ENCODE measurements at regions not wholly inside any gene's neighbourhood (a gene's known extent, or its start where the extent isn't known, plus 50 kb on each side); places are given as distances from the start of the nearest gene placed in this dataset.
A peak's percentile ranks its signal among the peaks of the same experiment; 100 is the strongest.

DNA sequence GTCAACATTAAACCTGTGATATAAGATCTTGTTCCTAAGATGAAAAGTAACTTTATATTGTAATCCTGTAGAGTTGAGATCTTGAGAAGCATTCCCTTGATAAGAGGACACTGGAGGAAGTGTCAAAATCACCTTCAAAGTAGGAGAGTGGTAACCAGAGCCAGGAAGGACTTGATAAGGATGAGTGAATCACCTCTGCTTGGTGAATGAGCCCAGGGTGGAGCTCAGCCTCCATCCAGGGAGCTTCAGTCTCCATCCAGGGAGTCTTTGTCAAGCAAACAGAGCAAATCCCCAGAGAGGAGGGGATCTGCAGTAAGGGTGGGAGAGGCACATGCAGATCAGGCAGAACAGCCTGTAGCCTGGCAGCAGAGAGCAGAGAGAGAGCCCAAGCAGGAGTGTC lies 167.1 kb upstream of the SIX2 start:
- Histone ChIP-seq H3K4me1 (ENCODE audit: control insufficient read depth, insufficient read depth, low read length) (0 out of 2 replicates have a peak, but pooled peaks cover 3% of the 10 kb centered on the region), H3K9me3 (ENCODE audit: control insufficient read depth, insufficient read depth, low read depth, low read length) (0 out of 2 replicates have a peak, but pooled peaks cover 3% of the 10 kb centered on the region), H3K9ac (ENCODE audit: low read length) (no peak overlapping the region)

DNA sequence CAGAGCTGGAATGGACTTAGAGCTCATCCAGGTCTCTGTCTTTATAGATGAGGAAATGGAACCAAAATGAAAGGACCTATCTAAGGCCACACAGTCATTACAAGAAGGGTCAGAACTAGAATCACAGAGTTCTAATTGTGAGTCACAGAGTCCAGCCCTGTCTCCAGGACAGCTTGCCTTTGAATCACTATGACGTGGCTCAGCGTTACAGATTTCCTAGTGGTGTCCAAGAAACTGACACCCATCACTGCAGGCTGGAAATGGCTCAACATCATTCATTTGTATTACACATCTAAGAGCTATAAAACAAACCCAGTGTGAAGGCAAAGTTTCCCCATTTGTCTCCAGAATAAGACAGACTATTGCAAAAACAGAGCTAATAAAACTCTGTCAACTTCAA lies 164.3 kb upstream of the SIX2 start:
- Histone ChIP-seq H3K27me3 (ENCODE audit: control insufficient read depth, insufficient read depth, low read length) (peaks cover 54% of the 10 kb centered on the region), H3K36me3 (ENCODE audit: control insufficient read depth, insufficient read depth, low read length) (no peaks in the 10 kb centered on the region), H3K9me3 (ENCODE audit: control insufficient read depth, insufficient read depth, low read depth, low read length) (0 out of 2 replicates have a peak, but pooled peaks cover 3% of the 10 kb centered on the region), H3K27ac (ENCODE audit: low read depth, low read length) (no peak overlapping the region), H3K4me1 (ENCODE audit: control insufficient read depth, insufficient read depth, low read length) (0 out of 2 replicates have a peak, but pooled peaks cover 3% of the 10 kb centered on the region), H3K9ac (ENCODE audit: low read length) (no peak overlapping the region), H3K4me3 (ENCODE audit: low read depth, low read length) (no peak overlapping the region)

More for the DNA sequence above, 167.1 kb upstream of the SIX2 start:
- no peak overlapping the region for H3K4me3 ChIP-seq (ENCODE audit: low read depth, low read length)
- no peaks in the 10 kb centered on the region for H3K36me3 ChIP-seq (ENCODE audit: control insufficient read depth, insufficient read depth, low read length)
- H3K27ac ChIP-seq (ENCODE audit: low read depth, low read length): no peak overlapping the region
- H3K27me3 ChIP-seq (ENCODE audit: control insufficient read depth, insufficient read depth, low read length): peaks cover 25% of the 10 kb centered on the region

GRCh38 chr2:45172760-45173392 lies 163.6 kb upstream of the SIX2 start:
- Histone ChIP-seq H3K27ac (ENCODE audit: low read depth, low read length) (no peak overlapping the region), H3K36me3 (ENCODE audit: control insufficient read depth, insufficient read depth, low read length) (no peaks in the 10 kb centered on the region), H3K27me3 (ENCODE audit: control insufficient read depth, insufficient read depth, low read length) (peaks cover 60% of the 10 kb centered on the region), H3K9me3 (ENCODE audit: control insufficient read depth, insufficient read depth, low read depth, low read length) (0 out of 2 replicates have a peak, but pooled peaks cover 3% of the 10 kb centered on the region), H3K4me1 (ENCODE audit: control insufficient read depth, insufficient read depth, low read length) (0 out of 2 replicates have a peak, but pooled peaks cover 3% of the 10 kb centered on the region), H3K9ac (ENCODE audit: low read length) (no peak overlapping the region), H3K4me3 (ENCODE audit: low read depth, low read length) (no peak overlapping the region)

- peaks cover 68% of the 10 kb centered on the region for H3K27me3 ChIP-seq (ENCODE audit: control insufficient read depth, insufficient read depth, low read length)
These were observed 162.9 kb upstream of the SIX2 start for GRCh38 chr2:45172142-45172541.

DNA sequence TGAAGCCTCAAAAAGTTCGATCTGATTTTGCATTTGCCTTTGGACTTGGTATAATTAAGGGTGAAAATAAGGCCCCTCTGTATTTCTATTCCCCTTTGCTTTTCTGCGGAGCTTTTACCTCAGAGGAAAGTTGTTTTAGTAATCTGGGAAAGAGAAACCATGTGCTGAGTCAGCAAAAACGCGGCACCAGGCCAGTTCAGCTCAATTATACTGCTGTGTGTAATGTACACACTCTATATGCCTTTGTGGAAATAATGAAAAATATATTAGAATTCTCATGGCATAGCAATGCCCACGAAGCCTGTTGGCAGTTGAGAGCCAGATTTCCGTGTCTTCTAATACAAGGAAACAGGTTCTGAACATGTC lies 161.9 kb upstream of the SIX2 start:
- Histone ChIP-seq H3K9ac (ENCODE audit: low read length) (no peak overlapping the region), H3K36me3 (ENCODE audit: control insufficient read depth, insufficient read depth, low read length) (no peaks in the 10 kb centered on the region), H3K4me1 (ENCODE audit: control insufficient read depth, insufficient read depth, low read length) (no peaks in the 10 kb centered on the region; the same call in 1 of the 2 replicates), H3K27me3 (ENCODE audit: control insufficient read depth, insufficient read depth, low read length) (peaks cover 78% of the 10 kb centered on the region), H3K27ac (ENCODE audit: low read depth, low read length) (no peak overlapping the region), H3K4me3 (ENCODE audit: low read depth, low read length) (peak overlapping the region; percentile 80; the same call in 1 of the 2 replicates), H3K9me3 (ENCODE audit: control insufficient read depth, insufficient read depth, low read depth, low read length) (no peaks in the 10 kb centered on the region)

More at GRCh38 chr2:45172142-45172541, 162.9 kb upstream of the SIX2 start:
- H3K36me3 ChIP-seq (ENCODE audit: control insufficient read depth, insufficient read depth, low read length): no peaks in the 10 kb centered on the region
- no peak overlapping the region for H3K4me3 ChIP-seq (ENCODE audit: low read depth, low read length)
- H3K27ac ChIP-seq (ENCODE audit: low read depth, low read length): no peak overlapping the region
- 0 out of 2 replicates have a peak, but pooled peaks cover 3% of the 10 kb centered on the region for H3K4me1 ChIP-seq (ENCODE audit: control insufficient read depth, insufficient read depth, low read length)
- 0 out of 2 replicates have a peak, but pooled peaks cover 3% of the 10 kb centered on the region for H3K9me3 ChIP-seq (ENCODE audit: control insufficient read depth, insufficient read depth, low read depth, low read length)
- H3K9ac ChIP-seq (ENCODE audit: low read length): no peak overlapping the region

DNA sequence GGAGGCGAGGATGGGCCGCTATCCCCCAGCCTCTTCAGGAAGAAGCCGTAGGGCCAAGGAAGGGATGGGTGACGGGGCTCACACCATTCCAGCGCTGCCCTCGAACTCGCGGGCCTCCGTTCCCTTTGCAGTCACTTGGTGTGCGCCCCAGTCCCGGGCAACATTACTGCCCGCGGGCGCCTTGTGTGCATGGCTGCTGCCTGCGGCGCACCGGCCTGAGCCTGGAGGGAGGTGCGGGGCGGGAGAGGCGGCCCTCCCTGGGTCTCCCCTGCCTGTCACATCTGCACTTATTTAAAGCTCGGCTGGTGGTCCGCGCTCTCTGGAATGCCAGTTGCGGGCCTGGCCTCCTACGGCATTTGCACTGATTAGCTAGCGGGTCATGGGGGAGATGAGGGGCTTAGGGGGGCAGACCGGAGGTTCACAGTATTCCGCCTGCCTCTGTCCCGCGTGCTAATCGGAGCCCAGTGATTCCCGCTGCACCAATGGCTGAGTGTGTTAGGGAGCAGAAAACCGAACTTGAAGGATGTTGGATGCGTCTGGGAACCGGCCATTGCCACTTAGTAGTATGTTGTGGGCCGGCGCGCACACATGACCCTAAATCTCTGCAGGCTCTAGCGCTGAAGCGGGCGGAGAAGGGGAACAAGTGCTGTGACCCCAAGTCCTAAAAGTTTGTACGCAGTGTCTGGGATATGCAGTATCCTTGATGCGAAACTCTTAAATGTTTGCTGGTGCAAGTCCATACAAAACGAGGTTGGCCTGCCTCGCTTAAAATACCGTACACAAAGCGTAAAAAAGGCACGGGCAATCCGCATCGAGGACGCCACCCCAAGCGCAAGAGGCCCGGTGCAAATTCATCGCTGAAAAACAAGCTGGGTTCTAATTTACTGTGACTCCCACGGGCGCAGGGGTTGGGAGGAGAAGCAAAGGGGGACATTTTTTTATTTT lies 161.2 kb upstream of the SIX2 start:
- Histone ChIP-seq H3K9me3 (ENCODE audit: control insufficient read depth, insufficient read depth, low read depth, low read length) (no peaks in the 10 kb centered on the region), H3K9ac (ENCODE audit: low read length) (peak overlapping the region; percentile 58), H3K4me1 (ENCODE audit: control insufficient read depth, insufficient read depth, low read length) (no peaks in the 10 kb centered on the region; the same call in 1 of the 2 replicates), H3K27ac (ENCODE audit: low read depth, low read length) (no peak overlapping the region), H3K4me3 (ENCODE audit: low read depth, low read length) (peak overlapping the region; percentile 80), H3K36me3 (ENCODE audit: control insufficient read depth, insufficient read depth, low read length) (no peaks in the 10 kb centered on the region), H3K27me3 (ENCODE audit: control insufficient read depth, insufficient read depth, low read length) (peaks cover 80% of the 10 kb centered on the region)

GRCh38 chr2:45169339-45170190 lies 160.3 kb upstream of the SIX2 start:
- Histone ChIP-seq H3K9me3 (ENCODE audit: control insufficient read depth, insufficient read depth, low read depth, low read length) (no peaks in the 10 kb centered on the region), H3K27me3 (ENCODE audit: control insufficient read depth, insufficient read depth, low read length) (peaks cover 86% of the 10 kb centered on the region), H3K27ac (ENCODE audit: low read depth, low read length) (no peak overlapping the region), H3K4me1 (ENCODE audit: control insufficient read depth, insufficient read depth, low read length) (no peaks in the 10 kb centered on the region; the same call in 1 of the 2 replicates), H3K36me3 (ENCODE audit: control insufficient read depth, insufficient read depth, low read length) (no peaks in the 10 kb centered on the region), H3K4me3 (ENCODE audit: low read depth, low read length) (peak overlapping the region; percentile 80), H3K9ac (ENCODE audit: low read length) (peak overlapping the region; percentile 58)

DNA sequence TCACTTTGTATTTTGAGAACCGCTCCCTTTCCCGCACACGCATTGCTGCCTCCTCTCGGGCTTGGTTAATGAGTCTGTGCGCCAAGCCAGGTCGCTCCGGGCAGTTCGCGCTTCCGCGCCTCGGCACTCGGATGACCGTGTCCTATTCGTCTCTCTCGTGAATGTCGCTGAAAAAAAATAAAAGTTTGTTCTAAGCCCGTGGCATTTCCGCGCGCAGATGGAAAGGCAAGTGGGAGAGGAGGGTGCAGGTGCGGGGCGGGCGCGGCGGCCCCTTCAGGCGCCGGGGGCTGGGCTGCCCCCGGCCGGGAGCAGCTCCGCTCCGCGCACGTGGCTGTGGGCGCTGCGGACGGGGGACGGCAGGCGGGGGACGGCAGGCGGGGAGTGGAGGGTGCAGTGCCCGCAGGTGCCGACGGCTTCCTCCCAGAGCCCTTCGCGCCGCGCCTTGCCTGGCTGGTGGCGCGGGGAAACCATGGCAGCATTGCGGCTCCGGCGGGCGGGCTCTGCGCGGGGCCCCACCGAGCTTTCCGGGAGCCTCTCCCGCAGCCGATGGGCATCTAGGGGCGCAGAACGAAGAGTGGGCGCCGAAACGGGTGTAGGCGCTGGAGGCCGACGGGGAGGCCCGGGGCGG lies 159.6 kb upstream of the SIX2 start:
- Histone ChIP-seq H3K27me3 (ENCODE audit: control insufficient read depth, insufficient read depth, low read length) (peaks cover 90% of the 10 kb centered on the region), H3K4me3 (ENCODE audit: low read depth, low read length) (peak overlapping the region; percentile 80), H3K27ac (ENCODE audit: low read depth, low read length) (no peak overlapping the region), H3K9me3 (ENCODE audit: control insufficient read depth, insufficient read depth, low read depth, low read length) (no peaks in the 10 kb centered on the region), H3K9ac (ENCODE audit: low read length) (peak overlapping the region; percentile 20), H3K36me3 (ENCODE audit: control insufficient read depth, insufficient read depth, low read length) (no peaks in the 10 kb centered on the region), H3K4me1 (ENCODE audit: control insufficient read depth, insufficient read depth, low read length) (no peaks in the 10 kb centered on the region; the same call in 1 of the 2 replicates)

- peaks cover 84% of the 10 kb centered on the region for H3K27me3 ChIP-seq (ENCODE audit: control insufficient read depth, insufficient read depth, low read length)
These were observed 158.8 kb upstream of the SIX2 start for GRCh38 chr2:45167920-45168629.

More at GRCh38 chr2:45167920-45168629, 158.8 kb upstream of the SIX2 start:
- Histone ChIP-seq H3K4me1 (ENCODE audit: control insufficient read depth, insufficient read depth, low read length) (no peaks in the 10 kb centered on the region; the same call in 1 of the 2 replicates), H3K9me3 (ENCODE audit: control insufficient read depth, insufficient read depth, low read depth, low read length) (no peaks in the 10 kb centered on the region), H3K9ac (ENCODE audit: low read length) (no peak overlapping the region), H3K27ac (ENCODE audit: low read depth, low read length) (no peak overlapping the region), H3K4me3 (ENCODE audit: low read depth, low read length) (peak overlapping the region; percentile 80), H3K36me3 (ENCODE audit: control insufficient read depth, insufficient read depth, low read length) (no peaks in the 10 kb centered on the region)

Data from HUES6 (cell line).